ENCODE measurements at regions not wholly inside any gene's neighbourhood (a gene's known extent, or its start where the extent isn't known, plus 50 kb on each side); places are given as distances from the start of the nearest gene placed in this dataset.

DNA sequence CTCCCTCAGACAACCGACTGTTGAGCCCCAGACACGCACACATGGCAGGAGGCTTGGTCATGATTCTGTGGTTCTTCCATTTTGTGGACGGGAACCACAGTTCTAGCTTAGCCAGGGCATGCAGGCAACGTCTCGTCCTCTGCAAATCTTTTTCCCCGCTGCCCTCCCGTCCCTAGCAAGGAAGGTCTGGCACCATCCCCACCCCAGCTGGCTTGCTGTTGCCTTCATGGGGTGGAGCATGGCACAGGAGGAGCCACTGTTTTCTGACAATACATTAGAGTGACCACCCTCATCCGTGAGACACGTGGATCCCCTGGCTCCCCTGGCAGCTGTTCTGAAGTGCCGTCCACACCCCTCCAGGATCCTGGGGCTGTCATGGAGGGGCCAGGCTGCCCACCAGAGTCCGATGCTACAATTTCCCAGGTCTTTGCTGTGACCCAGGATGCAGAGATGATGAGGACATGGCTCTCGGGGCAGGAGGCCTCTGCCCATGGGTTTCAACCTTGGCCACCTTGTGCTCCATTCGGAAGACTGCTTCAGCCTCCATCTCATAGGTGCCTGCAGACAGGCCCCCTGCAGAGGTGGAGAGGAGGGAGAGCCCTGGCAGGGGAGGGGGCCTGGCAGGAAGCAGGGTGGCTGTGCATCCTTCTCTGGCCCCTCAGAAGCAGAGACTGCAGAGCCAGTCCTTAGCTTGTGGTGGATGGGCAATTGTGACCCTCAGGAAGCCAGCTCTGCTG lies 233.6 kb downstream of the GLRX3 start:
- no peaks in the 10 kb centered on the region for H3K36me3 ChIP-seq (ENCODE audit: control insufficient read depth, insufficient read depth, low read length)
- no peaks in the 10 kb centered on the region for H3K27me3 ChIP-seq (ENCODE audit: control insufficient read depth, insufficient read depth, low read length)
- DNase-seq (ENCODE audit: low read depth) = no peak
- H3K4me3 ChIP-seq (ENCODE audit: low read depth, low read length) = no peak overlapping the region
- TF ChIP-seq, protein P1, sequence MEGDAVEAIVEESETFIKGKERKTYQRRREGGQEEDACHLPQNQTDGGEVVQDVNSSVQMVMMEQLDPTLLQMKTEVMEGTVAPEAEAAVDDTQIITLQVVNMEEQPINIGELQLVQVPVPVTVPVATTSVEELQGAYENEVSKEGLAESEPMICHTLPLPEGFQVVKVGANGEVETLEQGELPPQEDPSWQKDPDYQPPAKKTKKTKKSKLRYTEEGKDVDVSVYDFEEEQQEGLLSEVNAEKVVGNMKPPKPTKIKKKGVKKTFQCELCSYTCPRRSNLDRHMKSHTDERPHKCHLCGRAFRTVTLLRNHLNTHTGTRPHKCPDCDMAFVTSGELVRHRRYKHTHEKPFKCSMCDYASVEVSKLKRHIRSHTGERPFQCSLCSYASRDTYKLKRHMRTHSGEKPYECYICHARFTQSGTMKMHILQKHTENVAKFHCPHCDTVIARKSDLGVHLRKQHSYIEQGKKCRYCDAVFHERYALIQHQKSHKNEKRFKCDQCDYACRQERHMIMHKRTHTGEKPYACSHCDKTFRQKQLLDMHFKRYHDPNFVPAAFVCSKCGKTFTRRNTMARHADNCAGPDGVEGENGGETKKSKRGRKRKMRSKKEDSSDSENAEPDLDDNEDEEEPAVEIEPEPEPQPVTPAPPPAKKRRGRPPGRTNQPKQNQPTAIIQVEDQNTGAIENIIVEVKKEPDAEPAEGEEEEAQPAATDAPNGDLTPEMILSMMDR (IDR thresholded peaks at IDR 0.05; ENCODE audit: insufficient read depth, low read length, poor library complexity, severe bottlenecking) = no peak

DNA sequence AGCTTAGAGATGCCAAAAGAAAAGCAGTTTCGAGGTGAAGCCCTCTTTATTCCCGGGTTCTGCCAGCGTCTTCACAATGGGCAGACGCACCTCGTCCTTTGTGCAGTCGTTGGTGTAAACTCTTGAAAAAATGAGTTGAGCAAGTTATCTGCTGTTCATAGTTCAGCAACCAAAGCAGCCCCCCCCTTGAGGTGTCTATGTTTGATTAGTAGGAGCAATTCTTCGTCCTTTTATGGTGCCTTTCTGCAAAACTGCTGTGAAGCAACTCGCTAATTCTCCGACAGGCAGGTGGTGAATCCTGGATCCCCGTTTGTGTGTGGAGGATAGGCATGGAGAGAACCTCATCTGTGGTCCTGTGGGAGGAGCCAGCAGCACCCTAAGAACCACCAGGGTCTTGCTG lies 234.5 kb downstream of the GLRX3 start:
- DNase-seq (ENCODE audit: low read depth) = no peak
- TF ChIP-seq, protein P1 (IDR thresholded peaks at IDR 0.05; ENCODE audit: insufficient read depth, low read length, poor library complexity, severe bottlenecking) = no peak
- Histone ChIP-seq H3K36me3 (ENCODE audit: control insufficient read depth, insufficient read depth, low read length) (no peaks in the 10 kb centered on the region), H3K27me3 (ENCODE audit: control insufficient read depth, insufficient read depth, low read length) (no peaks in the 10 kb centered on the region), H3K4me3 (ENCODE audit: low read depth, low read length) (no peak overlapping the region)

DNA sequence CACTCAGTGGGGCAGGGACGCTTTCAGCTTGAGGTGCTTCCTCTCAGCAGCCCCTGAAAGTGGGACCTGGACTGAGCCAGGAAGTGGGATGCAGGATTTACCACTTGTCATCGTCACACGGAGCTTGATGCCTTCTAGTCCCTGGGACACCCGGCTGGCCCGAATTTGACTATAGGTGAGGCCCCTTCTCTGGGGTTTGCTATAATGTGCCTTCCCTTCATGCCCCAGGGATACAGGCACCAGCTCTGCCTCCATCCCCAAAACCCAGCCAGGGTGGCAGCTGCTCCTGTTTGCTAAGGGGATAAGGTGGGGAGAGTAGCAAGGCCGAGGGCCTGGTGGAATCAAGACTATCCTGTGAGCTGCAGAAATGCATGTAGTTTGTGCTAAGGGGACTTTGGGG lies 235.0 kb downstream of the GLRX3 start:
- Histone ChIP-seq H3K27me3 (ENCODE audit: control insufficient read depth, insufficient read depth, low read length) (no peaks in the 10 kb centered on the region), H3K4me3 (ENCODE audit: low read depth, low read length) (no peak overlapping the region), H3K36me3 (ENCODE audit: control insufficient read depth, insufficient read depth, low read length) (no peaks in the 10 kb centered on the region)
- no peak for DNase-seq (ENCODE audit: low read depth)
- TF ChIP-seq, protein P1 (IDR thresholded peaks at IDR 0.05; ENCODE audit: insufficient read depth, low read length, poor library complexity, severe bottlenecking) = no peak

DNA sequence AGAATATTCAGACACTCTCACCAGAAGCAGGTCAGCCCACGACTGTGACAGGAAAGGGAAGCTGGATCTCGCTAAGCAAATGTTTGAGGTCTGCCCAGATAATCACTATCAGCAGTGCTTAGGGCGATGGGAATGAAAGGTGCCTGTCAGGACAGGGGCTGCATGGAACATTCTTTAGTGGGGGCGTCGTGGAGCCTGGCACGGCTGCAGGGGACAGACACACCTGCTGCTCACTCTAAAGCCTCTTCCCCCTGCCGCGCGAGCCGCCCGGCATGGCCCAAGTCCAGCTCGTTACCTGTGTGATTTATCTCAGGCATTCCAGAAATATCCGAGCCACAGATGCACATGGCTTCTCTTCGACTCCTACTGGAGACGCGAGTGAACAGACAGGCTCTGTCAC lies 235.5 kb downstream of the GLRX3 start:
- Histone ChIP-seq H3K27me3 (ENCODE audit: control insufficient read depth, insufficient read depth, low read length) (no peaks in the 10 kb centered on the region), H3K36me3 (ENCODE audit: control insufficient read depth, insufficient read depth, low read length) (no peaks in the 10 kb centered on the region), H3K4me3 (ENCODE audit: low read depth, low read length) (no peak overlapping the region)
- TF ChIP-seq, protein P1 (IDR thresholded peaks at IDR 0.05; ENCODE audit: insufficient read depth, low read length, poor library complexity, severe bottlenecking) = no peak
- DNase-seq (ENCODE audit: low read depth) = no peak

DNA sequence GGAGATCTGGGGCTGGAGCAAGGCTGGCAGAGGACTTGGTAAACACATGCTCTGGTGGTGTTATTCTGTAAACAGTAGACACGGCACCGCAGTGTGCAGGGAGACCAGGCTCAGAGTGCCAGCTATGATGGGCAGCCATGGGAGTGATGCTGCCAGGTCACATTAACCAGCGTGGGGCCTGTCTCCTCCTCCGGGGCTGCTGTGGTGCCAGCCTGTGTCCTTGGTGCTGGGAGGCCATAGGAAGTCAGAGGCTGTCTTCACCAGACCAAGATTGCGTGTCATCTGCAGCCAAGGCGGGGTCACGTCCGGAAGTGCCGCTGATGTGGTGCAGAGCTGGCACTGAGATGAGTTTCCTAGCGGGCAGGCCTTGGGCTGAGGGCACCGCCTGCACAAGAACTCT lies 236.0 kb downstream of the GLRX3 start:
- no peaks in the 10 kb centered on the region for H3K36me3 ChIP-seq (ENCODE audit: control insufficient read depth, insufficient read depth, low read length)
- H3K4me3 ChIP-seq (ENCODE audit: low read depth, low read length) = no peak overlapping the region
- no peak for DNase-seq (ENCODE audit: low read depth)
- TF ChIP-seq, protein P1 (IDR thresholded peaks at IDR 0.05; ENCODE audit: insufficient read depth, low read length, poor library complexity, severe bottlenecking) = no peak
- no peaks in the 10 kb centered on the region for H3K27me3 ChIP-seq (ENCODE audit: control insufficient read depth, insufficient read depth, low read length)

DNA sequence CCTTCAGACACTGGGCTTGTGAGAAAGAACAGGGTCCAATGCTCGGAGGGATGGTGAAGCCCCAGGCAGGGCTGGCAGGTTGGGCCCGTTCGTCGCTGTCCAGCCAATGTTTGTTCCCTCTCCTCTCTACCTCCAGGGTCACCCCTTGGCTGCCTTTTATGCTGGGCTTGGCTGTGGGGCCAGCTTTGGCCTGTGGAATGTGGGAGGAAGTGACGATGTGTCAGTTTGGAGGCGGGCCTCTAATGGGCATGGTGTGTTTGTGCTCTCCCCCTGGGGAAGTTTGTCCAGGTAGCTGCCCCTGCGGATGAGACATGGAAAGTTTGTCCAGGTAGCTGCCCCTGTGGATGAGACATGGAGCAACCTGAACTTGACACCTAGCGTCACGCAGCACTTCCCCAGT lies 236.7 kb downstream of the GLRX3 start:
- TF ChIP-seq, protein P1 (IDR thresholded peaks at IDR 0.05; ENCODE audit: insufficient read depth, low read length, poor library complexity, severe bottlenecking) = no peak
- Histone ChIP-seq H3K4me3 (ENCODE audit: low read depth, low read length) (no peak overlapping the region), H3K36me3 (ENCODE audit: control insufficient read depth, insufficient read depth, low read length) (no peaks in the 10 kb centered on the region), H3K27me3 (ENCODE audit: control insufficient read depth, insufficient read depth, low read length) (no peaks in the 10 kb centered on the region)
- DNase-seq (ENCODE audit: low read depth) = no peak
